ENCODE measurements at regions not wholly inside any gene's neighbourhood (a gene's known extent, or its start where the extent isn't known, plus 50 kb on each side); places are given as distances from the start of the nearest gene placed in this dataset.
"Not testable (repeated sequence)": the region's sequence is repeated elsewhere in the genome, so short reads cannot be mapped to it uniquely, and the experiment has no call there.

GRCh38 chr2:156004459-156004858, 328.1 kb downstream of the NR4A2 start:
- no peak for DNase-seq

GRCh38 chr2:156003780-156004179, 328.7 kb downstream of the NR4A2 start:
- DNase-seq, result no peak

GRCh38 chr2:156001851-156002250, 330.7 kb downstream of the NR4A2 start:
- no peak for DNase-seq

DNA sequence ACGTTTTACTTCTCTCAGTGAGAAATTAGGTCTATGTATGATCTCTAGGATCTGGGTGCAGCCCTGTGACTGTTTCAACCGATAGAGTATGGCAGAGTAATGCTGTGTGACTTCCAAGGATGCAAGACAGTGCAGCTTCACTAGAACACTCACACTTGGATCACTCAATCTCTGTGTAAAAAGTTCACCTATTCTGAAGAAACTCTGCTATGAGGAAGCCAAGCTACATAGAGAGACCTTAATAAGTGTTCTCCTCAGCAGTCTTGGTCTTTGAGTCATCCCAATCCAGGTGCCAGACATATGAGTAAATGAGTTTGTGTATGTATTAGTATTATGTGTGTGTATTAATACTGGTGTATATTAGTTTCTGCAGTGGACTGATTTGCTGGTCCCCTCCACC, 335.0 kb downstream of the NR4A2 start:
- no peak for DNase-seq

DNA sequence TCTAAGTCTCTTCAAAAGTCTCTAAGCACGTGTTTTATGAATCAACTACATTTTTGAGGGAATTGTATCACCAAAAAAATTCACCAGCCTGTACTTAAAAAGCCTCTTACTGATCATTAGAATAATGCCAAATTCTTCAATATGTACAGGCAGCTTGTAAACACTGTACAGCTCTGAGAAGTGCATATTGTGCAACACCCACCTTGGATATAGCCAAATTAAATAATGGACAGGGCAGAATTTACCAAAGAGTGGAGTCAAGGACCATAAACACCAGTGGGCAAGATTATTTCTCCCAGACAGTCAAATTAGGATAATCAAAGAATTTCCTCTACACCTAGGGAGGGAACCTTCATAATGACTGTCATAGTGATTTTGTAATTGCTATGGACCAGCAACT, 338.2 kb downstream of the NR4A2 start:
- DNase-seq, result no peak

DNA sequence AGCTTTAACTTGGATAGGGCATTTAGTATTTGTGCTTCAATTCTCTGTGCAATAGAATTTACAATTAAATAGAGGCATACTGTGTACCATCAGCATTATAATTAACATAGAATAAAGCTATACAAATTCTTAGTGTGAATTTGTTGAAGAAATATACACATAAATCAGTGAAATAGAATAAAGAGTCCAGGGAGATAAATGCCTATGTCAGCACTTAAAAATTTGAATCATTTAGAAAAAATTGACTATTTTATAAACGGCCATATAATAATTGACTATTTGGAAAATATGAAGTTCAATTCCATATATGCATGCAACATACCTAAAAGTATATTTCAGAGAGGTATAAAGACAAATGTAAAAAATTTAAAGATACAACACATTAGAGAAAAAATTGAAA, 348.7 kb downstream of the NR4A2 start:
- no peak for DNase-seq

GRCh38 chr2:155982135-155982534, 350.4 kb downstream of the NR4A2 start:
- DNase-seq, result no peak

- DNase-seq, result no peak
Observed at GRCh38 chr2:155980941-155981560, 351.5 kb downstream of the NR4A2 start.

DNA sequence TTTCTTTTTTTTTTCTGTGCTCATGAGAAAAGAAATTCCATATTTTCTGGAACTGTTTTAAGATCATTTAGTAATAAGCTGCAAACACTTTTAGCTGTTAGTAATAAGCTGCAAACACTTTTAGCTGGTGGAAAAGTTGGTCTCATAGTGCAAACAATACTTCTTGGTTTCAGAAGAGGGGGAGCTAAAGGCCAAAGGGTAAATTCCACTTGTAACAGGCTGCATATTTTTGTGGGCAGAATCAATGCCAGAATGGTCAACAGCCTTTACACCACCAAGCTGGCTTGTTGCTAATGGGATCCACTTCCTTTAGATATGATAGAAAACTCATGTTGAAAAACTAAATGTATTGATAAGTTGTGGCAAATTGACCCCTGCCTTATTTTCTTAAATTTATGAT, 356.8 kb downstream of the NR4A2 start:
- DNase-seq, result no peak

DNA sequence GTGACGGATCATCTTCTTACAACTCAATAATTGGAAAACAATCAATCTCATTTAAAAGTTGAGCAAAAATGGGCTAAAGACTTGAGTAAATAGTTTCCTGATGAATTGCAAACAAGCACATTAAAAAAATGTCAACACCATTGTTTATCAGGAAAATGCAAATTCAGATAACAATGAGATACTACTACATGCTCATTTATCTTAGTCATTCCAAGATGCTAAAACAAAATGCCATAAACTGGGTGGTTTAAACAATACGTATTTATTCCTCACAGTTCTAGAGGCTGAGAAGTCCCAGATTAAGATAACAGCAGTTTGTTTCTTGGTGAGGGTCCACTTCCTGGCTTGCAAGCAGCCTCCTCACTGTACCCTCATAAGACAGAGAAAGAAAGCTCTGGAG, 359.6 kb downstream of the NR4A2 start:
- DNase-seq, result no peak

- DNase-seq, result not testable (repeated sequence)
Observed at GRCh38 chr2:155966064-155966471, 366.5 kb downstream of the NR4A2 start.

DNA sequence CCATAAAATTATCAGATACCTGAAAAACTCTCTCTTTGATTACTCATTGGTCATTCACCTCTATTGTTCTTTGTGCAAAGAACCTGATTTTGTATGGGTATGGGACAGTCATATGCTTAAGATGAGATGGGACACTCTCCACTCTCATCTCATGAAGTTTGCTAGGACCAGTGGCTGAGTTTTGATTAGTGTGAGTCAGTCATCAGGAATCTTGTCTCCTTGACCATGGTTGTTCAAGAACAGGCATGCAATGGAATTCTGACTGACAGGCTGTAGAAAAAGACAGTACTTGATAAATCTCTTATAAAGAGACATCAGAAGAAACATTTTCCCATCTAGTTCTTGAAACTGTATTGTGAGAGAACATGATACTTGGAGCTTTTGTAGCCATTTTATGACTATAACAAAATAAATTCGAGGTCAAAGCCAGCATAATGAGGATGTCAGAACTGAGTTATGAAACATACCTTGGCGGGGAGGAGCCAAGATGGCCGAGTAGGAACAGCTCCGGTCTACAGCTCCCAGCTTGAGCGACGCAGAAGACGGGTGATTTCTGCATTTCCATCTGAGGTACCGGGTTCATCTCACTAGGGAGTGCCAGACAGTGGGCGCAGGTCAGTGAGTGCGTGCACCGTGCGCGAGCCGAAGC, 367.0 kb downstream of the NR4A2 start:
- no peak for DNase-seq

- no peak for DNase-seq
Observed at GRCh38 chr2:155961641-155962040, 370.9 kb downstream of the NR4A2 start.

DNA sequence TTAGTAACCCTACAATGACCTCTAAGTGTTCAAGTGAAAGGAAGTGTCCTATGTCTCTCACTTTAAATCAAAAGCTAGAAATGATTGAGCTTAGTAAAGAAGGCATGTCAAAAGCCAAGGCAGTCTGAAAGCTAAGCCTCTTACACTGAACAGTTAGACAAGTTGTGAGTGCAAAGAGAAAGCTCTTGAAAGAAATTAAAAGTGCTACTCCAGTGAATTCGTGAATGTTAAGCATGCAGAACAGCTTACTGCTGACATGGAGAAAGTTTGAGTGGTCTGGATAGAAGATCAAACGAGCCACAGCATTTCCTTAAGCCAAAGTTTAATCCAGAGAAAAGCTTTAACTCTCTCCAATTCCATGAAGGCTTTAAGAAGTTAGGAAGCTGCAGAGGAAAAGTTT, 373.7 kb downstream of the NR4A2 start:
- DNase-seq, result no peak

- DNase-seq, result no peak
Observed at GRCh38 chr2:155947069-155947468, 385.5 kb downstream of the NR4A2 start.

- DNase-seq, result no peak
Observed at GRCh38 chr2:155944218-155944617, 388.3 kb downstream of the NR4A2 start.

DNA sequence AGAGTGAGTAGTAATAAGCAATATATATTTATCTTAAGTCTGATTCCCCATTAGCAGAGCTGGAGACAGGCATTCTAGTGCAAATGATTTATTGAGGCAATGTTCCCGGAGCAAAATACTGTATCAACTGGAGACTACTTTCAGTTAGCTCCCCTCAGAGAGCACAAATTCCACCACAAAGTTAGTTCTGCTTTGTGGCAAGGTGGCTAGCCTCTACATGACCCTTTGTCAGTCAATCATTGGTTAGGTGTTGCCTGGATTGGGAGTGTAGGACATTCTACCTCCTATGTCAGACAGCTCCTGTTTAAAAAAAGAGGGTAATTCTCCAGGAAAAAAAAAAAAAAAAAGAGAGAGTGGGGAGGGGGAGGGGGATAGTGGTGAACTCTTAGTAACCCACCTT, 402.2 kb downstream of the NR4A2 start:
- DNase-seq, result no peak

DNA sequence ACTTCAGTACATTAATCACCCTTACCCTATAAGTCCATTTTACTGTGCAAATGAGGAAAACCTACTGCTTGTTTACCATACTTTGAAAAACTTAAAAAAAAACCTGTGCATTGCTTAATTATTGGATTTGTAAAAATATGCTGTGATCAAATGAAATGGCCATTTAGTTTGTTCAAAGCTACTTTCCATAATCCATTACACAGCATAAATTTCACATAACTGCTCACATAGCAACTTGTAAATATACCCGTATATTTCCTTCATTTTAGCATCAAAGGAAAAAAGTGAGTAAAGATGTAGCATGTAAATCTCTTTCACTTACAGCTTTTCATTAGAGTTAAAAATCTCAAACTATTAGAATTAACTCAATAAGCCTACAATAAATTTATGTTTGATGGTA, 415.1 kb downstream of the NR4A2 start:
- DNase-seq, result no peak

DNA sequence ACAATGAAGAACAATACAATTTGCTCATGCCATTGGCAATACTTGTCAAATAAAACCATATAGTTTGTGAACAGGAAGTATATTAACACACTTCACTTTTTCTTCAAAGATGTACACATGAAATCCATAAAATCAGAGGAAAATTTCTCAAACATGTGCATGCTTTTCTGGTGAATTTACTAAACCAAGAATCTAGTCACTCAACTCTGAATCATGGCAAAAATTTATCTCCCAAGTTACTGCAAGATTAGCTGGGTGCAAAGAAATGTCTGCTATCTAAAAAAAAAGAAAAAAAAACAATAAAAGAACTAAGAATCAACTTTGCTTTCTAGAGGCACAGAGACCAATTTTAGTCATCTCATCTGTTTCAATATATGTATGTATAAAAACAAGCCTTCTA, 419.2 kb downstream of the NR4A2 start:
- DNase-seq, result no peak

DNA sequence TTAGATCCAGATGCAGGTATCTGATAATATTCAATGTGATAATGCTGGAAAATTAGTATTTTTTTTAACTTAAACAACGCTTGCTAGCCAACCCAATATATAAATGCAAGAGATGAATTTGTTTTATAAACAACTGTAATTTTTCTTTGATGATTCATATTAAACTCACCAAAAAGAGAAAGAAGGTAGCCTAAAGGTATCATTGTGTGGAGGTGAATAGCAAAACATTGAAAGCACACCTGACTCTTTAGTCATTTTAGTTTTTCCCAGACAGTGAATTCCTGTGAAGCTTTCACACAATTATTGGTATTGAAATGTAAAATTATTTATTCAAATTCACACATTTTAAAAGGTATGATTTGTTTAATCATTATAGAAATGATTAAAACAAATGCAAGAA, 424.0 kb downstream of the NR4A2 start:
- no peak for DNase-seq

DNA sequence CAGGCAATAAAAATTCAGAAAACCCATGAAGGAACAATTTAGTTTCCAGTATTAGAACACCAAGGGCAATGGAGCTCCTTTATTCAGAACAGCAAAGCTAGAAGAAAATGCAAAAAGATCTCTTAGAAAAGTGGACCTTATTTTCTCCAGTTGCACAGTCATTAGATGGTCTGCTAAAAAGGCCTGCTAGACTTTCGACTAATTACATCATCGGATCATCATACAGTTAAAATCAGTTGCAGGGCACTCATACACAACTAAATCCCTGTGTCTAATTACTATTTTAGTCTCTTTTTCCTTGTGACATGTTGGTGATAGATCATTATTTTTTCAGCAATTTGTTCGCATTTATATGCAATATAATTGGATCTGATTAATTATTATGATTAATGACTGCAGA, 425.3 kb downstream of the NR4A2 start:
- no peak for DNase-seq

- no peak for DNase-seq
Observed at GRCh38 chr2:155905657-155906056, 426.9 kb downstream of the NR4A2 start.

- no peak for DNase-seq
Observed at GRCh38 chr2:155904720-155905119, 427.8 kb downstream of the NR4A2 start.

DNA sequence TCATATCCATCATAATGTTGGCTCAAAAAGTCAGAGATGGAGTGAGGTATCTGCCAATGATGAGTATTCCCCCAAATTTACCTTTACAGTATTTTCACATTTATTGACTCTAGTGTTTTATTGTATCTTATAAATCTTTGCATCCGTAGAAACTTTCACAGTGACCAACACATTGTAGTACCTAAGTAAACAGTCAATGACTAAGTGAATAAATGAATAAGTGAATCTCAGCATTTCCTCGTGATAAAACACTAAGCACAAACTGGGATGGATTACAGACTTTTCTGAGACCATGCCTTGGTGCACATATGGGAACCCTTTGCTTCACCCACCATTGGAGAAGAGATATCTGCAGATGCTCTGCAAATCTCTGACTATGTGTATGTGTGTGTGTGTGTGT, 429.9 kb downstream of the NR4A2 start:
- no peak for DNase-seq

GRCh38 chr2:155895016-155895415, 437.5 kb downstream of the NR4A2 start:
- DNase-seq, result no peak
